ENCODE measurements at regions not wholly inside any gene's neighbourhood (a gene's known extent, or its start where the extent isn't known, plus 50 kb on each side); places are given as distances from the start of the nearest gene placed in this dataset.

GRCh38 chr14:66401449-66402095, 84.6 kb upstream of the CCDC196 start:
- ChIA-PET SMC1A (ENCODE audit: uncharacterized antibody, unreplicated experiment) (interaction anchor here (1.1 to 5.3 kb wide), 3 partner anchors 10 to 42 kb away, joined by 3 to 55 read pairs (median 3); no protein-coding TSS in a partner anchor), RAD21 (ENCODE audit: unreplicated experiment) (interaction anchor here (0.8 to 7.7 kb wide), 3 partner anchors 42 to 884 kb away, joined by 3 to 76 read pairs (median 3); no protein-coding TSS in a partner anchor), POLR2A (no interaction called here), CTCF (interaction anchor here (0.7 to 8.2 kb wide), 9 partner anchors 10 to 1303 kb away, joined by 3 to 119 read pairs (median 4); no protein-coding TSS in a partner anchor)
- Histone ChIP-seq H4K20me1 (ENCODE audit: control insufficient read depth, insufficient read depth) (no peaks in the 10 kb centered on the region), H3K79me2 (ENCODE audit: control insufficient read depth, insufficient read depth, low read length) (no peaks in the 10 kb centered on the region), H2AFZ (ENCODE audit: control insufficient read depth, low read depth, low read length) (no peak overlapping the region), H3K4me1 (ENCODE audit: control insufficient read depth, insufficient read depth, low read length) (no peaks in the 10 kb centered on the region), H3K9me3 (replicated peaks; ENCODE audit: control insufficient read depth, insufficient read depth, low read length) (no peaks in the 10 kb centered on the region), H3K27ac (ENCODE audit: control insufficient read depth, insufficient read depth) (no peak overlapping the region), H3K36me3 (ENCODE audit: control insufficient read depth in 2 of 2, insufficient read depth in 2 of 2, low read length in 1 of 2) (no peaks in the 10 kb centered on the region), H3K9ac (ENCODE audit: control insufficient read depth, insufficient read depth, low read length) (no peak overlapping the region), H3K4me2 (ENCODE audit: control insufficient read depth, insufficient read depth) (no peak overlapping the region), H3K27me3 (replicated peaks in 1 of 2; ENCODE audit: control insufficient read depth in 2 of 2, insufficient read depth in 2 of 2, low read length in 1 of 2) (no peaks in the 10 kb centered on the region), H3K4me3 (no peak overlapping the region)
- WGBS (ENCODE audit: insufficient coverage, insufficient replicate concordance, low lambda C conversion rate, missing lambda C conversion rate), result 0% methylated on average over 1 of the region's 1 CpG
- intact Hi-C loops (cut with micrococcal nuclease; ENCODE audit: unreplicated experiment) (no loop called here), in situ Hi-C loops (cut with MboI) (no loop called here)
- DNase-seq (ENCODE audit: low read depth, low spot score) (no peak), FAIRE-seq (no peak), ATAC-seq (peak; percentile 54; the same call in 2 of the 3 replicates)
- peak; percentile 54 to 78 (median 64) for TF ChIP-seq CTCF (IDR thresholded peaks at IDR 0.05 in 2 of 3, conservative IDR thresholded peaks at IDR 0.05 in 1 of 3; ENCODE audit: control insufficient read depth in 2 of 3, extremely low read depth in 1 of 3, insufficient read depth in 1 of 3, low read depth in 3 of 3, low read length in 3 of 3)
- TF ChIP-seq MTA2 (IDR thresholded peaks at IDR 0.05; ENCODE audit: low read depth), result no peak
- TF ChIP-seq NR2F1 (conservative IDR thresholded peaks at IDR 0.05), result no peak
- TF ChIP-seq RFX5 (IDR thresholded peaks at IDR 0.05; ENCODE audit: low read depth, low read length), result no peak
- TF ChIP-seq RAD21 (IDR thresholded peaks at IDR 0.05; ENCODE audit: insufficient read depth, low read depth, low read length), result peak; percentile 78
- no peak for TF ChIP-seq ZBTB4 (CRISPR knock-in tag; IDR thresholded peaks at IDR 0.05)
- TF ChIP-seq SMC3 (IDR thresholded peaks at IDR 0.05; ENCODE audit: borderline replicate concordance, low read length), result peak; percentile 30; the same call in 1 of the 2 replicates
- no TSS peak for BruUV-seq (replicated peaks)

All from GM12878 (cell line).